NCI-H2227 (cell line): ENCODE measurements at regions not wholly inside any gene's neighbourhood (a gene's known extent, or its start where the extent isn't known, plus 50 kb on each side); places are given as distances from the start of the nearest gene placed in this dataset.

ENCODE experiments used
- DNase-seq: peaks from one replicate; lab custom pipeline; 2025; ENCODE audit not compliant: unreplicated experiment; lab: John Stamatoyannopoulos, UW

DNA sequence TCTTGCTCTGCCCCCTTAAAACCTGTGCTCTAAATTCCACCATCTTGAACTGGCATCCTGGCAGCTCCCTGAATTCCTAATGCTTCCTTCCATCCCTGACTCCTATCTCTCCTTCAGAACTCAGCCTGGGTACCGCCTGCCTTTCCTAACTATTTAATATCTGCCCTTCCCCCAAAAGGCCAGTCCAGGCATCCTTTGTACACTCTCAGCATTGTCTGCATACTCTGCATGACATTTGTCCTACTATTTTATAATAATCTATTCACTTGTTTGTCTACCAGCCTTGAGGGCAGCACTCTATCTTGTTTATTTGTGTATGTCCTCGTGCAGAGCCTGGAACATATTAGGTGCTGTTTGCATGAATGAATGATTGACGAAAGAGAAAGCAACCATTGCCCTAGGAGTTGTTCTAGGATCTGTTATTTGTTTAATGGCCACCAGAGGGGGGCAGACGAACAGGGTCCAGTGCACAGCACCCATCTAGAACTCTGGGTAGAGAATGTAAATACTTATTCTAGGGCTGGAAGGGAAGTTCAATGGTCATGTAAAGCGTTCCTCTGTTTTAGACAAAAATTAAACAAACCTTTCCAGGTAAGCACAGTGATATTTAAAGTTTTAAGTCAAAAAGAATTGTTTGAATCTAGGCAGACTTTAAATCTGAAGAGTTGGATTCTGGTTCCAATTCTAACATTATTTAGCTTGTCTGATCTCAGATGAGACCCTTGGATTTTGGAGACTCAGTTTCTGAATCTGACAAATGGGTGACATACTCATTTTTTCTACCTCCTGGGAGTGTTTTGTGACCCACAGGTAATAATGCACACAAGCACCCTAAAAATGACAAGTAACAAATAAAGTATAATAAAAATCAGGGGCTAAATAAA, 125.8 kb upstream of the GALNT15 start:
- peak; percentile 26 for DNase-seq

DNA sequence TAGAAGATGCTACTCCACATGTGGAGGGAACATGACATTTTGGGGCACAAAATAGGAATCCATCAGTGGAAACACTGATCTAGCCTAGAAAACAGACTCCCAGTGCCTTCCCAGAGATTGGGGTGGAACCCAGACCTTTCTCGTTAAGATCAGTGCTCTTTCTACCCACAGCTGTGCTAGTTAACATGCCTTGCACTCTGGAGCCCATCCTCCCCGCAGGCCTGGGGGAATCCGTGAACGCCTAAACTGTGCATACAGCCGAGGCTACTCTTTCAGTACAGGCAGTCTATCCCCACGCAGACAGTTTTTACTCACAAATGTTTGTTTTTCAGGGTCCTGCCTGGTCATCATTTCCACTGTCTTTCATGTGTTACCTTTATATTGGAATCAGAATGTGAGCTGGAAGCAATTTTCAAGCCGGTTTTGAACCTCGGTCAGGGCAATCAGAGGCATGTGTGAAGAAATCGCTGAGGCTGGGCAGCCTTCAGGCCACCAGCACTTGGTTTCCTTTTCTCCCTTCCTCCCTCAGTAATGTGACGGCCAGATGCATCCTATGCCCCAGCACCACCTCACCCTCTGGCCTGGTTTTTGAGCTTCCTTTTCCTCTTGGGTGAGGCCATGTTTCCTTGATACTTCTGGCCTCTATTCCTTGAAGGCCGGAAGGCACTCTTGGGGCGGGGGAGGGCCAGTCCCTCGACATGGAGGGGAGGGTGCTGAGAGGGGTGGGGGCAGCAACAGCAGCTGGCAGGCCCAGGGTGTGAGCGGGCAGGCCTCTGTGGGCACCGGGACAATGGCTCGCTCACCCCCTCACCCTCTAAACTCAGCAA, 123.6 kb upstream of the GALNT15 start:
- DNase-seq = no peak

DNA sequence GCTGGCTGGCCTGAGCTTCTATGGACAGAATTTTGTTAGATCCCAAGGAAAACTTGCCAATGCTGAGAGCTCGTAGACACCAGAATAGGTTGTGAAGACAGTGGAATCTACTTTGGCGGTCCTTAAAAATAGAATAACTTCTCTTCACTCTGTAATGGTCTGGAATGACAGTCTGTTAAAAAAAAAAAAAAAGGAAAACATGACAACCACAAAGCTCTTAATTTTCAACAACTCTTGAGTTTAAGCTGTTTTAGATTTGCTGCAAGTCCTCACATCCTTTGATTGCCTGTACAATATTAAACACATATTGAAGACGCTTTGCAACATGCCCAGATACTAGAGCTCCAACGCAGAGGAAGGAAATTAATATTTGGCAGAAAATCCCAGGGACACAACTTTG, 122.8 kb upstream of the GALNT15 start:
- DNase-seq = no peak

DNA sequence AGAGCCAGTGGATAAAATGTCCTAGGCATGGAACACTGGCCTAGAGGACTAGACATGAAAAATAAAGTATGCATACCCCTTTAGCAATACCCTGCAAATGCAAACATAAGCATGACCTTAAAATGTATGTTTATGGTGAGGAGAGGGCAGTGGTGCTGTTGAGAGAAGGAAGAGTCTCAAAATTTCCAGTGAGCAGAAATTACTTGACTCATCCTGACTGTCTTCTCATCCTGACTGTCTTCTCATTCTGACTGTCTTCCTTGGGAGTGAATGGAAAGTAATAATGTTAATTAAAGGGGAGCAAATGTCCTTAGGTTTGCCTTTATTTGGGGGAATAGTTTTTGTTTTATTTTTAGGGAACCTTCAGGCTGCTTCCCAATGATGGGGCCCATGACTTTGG, 121.5 kb upstream of the GALNT15 start:
- no peak for DNase-seq

DNA sequence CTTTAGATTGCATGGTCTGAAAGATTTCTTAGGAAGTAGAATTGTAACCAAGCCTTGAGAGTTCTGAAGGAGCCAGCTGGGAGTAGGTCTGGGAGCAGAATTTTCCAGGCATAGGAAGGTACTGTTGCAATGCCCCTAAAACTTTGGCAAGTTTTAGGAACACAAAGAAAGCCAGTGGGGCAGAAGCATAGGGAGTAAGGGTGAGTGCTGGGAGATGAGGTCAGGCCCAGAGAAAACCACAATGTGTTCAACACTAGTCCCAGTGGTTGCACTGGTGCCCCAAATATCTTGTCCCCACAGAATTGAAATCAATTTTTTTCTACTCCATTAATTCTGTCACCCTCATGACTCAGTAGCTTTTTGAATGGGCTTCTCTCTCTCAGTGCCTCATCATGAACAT, 120.7 kb upstream of the GALNT15 start:
- no peak for DNase-seq

DNA sequence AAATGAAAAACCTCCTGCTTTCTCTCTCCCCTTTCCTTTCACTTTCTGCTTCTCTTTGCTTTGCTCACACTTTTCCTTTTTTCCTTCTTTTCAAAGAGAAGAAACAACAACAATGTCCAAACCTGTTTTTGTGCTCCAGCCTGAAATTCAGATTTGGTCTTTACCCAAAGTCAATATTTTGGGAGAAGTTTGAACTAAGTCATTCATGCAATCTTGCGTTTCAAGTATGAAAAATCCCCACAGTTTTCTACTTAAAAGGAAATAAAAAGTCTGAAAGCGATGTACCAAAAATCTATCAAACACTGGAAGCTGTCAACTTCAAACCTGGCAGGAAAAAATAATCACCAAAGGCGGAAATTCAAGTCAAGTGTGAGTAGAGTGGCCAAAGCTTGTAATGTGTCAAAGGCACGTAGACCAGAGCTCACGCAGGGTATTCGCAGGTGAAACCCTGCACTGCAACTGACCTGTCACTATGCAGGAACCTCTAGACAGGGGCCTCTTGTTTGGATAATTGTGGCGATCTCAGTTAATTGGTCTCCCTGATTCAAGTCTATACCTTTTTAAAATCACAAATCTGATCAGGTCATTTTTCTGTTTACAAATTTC, 118.8 kb upstream of the GALNT15 start:
- DNase-seq = no peak

DNA sequence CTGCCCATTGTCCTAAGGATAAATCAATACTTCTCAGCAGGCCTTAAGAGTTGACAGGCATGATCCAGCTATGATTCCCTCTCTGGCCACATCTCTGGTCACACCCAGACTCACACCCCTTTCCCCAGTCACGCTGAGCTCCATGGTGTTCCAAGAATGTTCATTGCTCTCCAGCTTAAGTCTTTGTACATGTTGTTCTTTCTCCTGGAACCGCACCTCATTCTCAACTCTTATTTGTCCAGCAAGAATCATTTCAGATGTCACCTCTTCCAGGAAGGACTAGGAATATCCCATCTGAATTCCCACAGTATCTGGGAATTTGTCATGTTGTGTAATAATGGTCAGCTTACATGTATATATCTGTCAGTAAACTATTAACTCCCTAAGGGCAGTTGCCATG, 118.3 kb upstream of the GALNT15 start:
- no peak for DNase-seq

DNA sequence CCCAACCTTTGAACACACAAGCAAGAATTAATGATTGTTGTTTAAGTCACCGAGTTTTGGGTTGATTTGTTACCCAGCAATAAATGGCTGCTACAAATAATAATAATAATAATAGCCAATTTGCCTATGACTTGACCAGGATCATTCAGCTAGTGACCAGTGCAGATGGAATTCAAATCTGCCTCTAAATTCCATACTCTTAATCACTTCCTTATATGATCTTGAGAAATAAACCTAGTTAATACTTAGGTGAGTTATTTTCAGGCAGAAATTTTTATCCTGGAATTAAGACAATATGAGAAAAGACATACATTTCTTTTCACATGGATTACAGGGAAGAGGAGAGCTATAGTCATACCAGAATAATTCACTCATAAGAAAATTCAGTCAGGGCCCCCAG, 116.0 kb upstream of the GALNT15 start:
- no peak for DNase-seq

DNA sequence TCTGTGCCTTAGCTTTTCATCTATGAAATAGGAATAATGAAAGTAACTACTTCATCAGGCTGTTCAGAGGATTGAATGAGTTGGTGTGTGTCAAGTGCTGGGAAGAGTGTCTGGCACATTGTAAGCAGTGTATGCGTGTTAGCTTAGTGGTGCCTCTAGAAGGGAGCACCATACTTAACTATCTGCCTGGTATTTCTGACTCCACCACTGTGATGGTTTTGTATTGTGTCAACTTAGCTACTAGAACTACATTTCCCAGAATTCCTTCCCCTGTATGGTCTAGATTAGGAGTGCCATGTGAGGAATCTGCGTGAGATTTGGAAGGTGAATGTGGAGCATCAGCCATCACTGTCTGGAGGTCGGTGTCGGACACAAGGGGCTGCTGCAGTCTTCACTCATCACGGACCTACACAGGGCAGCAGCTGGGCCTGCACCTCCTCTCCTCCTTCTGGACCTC, 115.4 kb upstream of the GALNT15 start:
- no peak for DNase-seq

DNA sequence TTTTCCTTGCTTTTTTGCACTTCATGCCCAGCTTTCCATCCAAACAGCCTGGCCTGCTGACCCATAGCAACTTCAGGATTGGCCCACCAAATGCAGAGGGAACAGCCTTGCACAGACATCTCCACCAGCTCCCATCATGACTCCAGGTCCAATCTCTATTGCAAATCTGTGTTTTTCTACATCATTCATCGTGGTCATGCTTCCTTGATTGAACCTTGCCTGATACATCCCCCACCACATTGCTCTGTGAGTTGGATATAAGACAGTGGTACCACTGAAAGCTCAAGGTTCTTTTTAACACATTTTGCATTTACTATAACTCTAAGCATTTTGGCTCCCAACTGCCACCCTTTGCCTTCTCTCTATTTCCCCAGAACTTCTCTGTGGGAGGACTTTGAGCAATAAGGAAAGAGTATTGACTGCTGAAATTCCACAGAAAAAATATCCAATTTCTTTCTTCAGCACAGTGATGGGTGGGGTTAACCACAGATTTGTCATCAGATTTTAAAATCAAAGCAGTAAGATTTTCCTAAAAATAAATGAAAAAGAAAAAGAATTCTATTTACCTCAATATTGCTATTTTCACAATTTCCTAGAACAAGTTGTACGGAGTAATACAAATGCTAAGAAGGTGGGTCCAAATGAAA, 114.6 kb upstream of the GALNT15 start:
- no peak for DNase-seq

DNA sequence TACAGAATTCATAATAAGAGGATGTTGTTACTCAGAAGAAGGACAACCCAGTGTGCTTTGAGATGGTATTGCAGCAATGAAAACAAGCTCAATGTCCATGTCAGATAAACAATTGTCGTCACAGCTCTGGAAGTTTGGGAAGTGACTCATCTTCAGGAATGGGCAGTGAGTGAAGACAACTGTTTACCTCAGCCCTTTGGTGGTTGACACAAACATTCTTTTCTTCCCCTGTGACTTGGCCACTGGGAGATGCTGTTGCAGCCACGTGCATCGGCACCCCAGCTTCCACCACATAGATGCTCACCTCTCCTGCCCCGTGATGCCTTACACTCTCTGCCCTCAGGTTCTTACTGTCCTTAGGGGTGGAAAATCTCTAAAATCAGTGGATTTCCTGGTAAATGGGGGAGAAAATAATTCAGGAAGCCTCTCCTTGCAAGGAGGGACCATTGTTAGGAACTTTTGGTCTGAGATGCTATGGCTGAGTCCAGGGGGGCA, 114.1 kb upstream of the GALNT15 start:
- DNase-seq = no peak

DNA sequence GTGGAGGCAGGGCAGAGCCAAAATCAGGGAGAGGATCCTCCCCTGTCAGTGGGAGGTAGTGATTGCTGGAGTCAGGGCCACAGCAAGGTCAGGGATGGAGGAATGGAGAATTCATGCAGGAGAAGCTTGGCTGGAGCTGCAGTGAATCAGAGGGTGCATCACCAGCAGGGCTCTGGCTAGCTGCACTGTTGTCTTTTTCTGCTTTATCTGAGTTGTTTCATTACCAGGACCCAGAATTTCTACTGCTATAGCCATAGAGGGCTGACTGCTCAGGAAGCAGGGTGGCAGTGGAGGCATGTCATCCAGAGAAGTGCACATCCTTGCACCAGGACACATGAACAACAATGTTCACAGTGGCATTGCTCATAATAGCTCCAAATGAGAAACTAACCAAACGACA, 113.5 kb upstream of the GALNT15 start:
- no peak for DNase-seq

DNA sequence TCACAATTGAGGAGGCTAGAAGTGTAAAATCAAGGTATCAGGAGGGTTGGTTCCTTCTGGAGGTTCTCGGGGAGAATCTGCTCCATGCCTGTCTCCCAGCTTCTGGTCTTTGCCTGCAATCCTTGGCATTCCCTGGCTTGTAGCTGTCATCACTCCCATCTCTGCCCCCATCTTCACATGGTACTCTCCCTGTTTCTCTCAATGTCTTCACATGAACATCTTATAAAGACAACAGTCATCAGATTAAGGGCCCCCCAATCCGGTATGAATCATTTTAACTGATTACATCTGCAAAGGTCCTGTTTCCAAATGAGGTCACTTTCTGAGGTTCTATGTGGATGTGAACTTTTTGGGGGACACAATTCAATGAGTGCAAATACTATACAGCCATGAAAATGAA, 113.0 kb upstream of the GALNT15 start:
- DNase-seq = no peak

DNA sequence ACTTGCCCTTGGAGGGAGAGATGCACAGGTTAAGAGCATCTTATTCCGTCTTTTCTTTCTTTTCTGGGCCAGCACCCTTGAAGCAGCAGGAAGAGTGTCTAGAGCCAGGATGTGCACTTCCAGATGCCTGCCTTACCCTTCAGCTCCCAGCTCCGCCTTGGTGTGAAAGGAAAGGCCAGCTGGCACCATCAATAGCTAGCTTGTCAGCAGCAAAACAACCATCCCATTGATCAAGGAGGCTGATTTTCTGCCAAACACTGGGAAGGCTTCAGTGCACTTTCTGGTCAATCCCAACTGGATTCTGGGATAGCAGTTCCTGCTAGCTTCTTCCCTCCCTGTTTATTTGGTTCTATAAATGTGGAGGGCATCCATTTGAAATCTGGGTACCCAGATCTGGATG, 110.9 kb upstream of the GALNT15 start:
- no peak for DNase-seq

DNA sequence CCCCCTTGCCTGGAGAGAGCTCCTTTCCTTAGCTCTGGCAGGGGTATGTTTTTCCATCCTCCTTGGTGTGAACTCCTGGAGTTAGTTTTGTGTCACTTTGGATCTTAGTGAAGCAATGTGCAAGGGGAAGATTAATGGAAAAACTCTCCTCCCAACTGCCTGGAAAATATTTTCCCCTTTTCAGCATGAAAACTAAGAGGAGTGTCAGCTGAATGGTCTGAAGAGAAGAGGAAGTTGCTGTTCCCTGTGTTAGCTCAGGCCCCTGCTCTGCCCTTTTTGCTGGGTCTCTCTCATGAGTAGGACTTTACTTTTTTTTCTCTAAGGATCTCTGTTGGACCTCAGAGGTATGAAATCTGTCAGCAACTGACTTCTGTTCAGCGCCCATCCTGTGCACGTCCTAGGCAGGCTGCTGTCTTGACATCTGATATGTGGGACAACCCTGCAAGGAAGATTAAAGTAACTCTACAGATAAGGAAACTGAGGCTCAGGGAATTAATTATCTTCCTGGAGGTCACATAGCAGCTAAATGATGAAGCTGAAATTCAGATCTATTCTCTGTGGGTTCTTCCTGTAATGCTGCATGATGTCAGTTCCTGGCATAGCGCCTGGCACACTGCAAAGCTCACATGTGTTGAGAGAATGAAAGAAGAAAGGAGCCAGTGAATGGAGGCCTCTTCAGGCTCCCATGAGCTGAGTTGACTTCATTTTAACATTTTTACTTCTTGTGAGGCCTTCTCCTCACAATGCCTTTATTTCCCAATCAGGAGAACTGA, 109.7 kb upstream of the GALNT15 start:
- DNase-seq = no peak

DNA sequence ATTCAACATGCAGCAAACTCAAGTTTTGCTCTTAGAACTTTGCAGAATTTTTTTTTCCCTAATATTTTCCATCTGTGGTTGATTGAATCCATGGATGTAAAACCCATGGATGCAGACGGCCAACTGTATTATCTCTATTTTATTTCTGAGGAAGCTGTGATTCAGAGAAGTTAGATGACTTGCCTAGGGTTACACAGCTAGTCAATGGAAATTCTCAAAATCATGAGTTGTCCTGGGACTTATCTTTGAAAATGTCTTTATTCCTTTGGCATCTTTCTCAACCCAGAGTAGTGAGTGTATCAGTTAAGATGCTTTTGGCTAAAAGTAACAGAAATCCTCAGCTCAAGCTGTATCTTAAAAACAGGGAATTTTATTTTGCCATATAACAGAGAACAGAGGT, 107.9 kb upstream of the GALNT15 start:
- no peak for DNase-seq

DNA sequence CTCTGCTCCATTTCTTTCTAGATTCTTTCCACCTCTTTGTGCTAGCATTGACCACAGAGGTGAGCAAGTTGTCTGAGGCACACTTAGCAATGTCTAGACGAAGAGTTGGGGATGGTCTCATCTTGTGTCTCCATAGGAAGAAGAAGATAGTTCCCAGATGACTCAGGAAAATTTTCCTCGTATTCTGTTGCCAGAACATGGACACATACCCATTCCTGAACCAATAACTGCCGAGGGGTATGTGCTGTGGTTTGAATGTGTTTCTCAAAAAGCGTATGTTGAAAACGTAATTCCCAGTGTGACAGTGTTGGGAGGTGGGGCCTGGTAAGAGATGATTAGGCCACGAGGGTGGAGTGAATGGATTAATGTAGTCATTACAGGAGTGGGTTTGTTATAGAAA, 107.5 kb upstream of the GALNT15 start:
- no peak for DNase-seq

DNA sequence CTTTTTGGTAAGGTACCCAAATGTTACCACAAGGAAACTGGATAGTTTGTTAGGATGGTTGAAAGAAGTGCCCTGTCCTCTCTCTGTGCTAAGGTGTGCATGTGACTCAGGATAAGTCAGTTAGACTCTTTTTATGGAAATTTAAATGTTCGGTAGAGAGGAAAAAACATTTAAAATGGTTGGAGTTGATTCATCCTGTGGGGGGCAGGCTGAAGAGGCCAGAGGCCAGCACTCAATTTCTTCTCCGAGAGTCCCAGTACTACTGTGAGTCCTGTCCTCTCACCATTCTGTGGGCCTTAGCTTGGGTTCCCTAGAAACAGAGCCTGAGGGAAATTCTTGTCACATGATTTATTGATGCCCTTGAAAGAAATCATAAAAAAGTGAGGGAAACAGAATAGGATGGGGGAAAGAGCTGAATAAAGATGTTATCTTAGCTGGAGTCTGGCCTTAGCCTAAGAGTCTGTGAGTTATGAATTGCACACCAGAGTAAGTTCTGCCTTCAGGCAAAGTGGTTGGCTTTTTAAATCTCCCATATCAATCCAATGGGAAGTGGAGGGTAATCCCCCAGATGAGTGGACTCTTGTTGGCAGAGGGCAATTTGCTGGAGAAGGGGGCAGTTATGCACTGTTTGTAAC, 106.5 kb upstream of the GALNT15 start:
- DNase-seq = no peak

DNA sequence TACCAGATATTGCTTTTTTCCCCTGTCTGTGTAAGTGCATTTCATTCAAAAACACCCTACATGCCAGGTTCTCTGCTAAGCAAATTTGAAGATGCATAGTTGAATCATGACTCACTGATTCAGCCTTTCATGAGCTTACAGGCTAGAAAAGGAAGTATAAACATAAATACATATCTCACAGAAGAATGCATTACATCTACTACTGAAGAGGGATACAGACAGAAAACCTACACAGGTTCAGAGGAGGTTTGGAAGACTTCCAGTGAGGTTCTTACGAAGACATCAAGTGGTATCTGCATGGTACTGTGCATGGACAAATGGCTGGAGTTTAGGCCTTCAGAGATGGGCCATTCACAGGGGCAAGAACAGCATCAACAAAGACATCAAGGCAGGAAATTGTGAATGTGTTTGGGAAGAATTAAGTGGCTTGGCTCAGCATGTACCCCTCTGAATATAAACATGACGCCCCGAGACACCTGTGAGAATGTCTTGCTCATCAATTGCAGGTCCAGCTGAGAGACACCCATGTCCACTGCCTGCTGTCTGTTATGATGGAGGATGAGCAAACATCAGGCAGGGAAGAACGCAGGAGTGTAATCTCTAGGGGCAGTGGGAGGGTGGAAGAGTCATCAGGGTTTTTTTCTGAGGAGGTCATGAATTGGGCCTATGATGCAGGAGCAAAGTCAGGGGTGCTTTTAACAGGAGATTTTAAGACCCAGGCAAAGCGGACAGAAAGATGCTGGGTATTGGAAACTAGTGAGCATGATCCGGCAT, 105.1 kb upstream of the GALNT15 start:
- DNase-seq = no peak
